T47D (cell line): ENCODE measurements at regions not wholly inside any gene's neighbourhood (a gene's known extent, or its start where the extent isn't known, plus 50 kb on each side); places are given as distances from the start of the nearest gene placed in this dataset.

ENCODE experiments used
- DNase-seq, 2 experiments: peaks; one replicate each; pipeline versions ENCODE4 v3.0.0 to v3.0.0-alpha.2; 2011 to 2012; ENCODE audit warnings: low read depth in 1 of 2, low spot score in 1 of 2
- JUND ChIP-seq: IDR thresholded peaks from 2 replicates; pipeline ENCODE4 v1.6.1; 2012; ENCODE audit warnings: low read depth
- in situ Hi-C: cut with HindIII; loops from 2 replicates; pipeline ENCODE4 v1.10.0; 2016; ENCODE audit warnings: low sequenced_read_pairs, low pct_unique_long_range_greater_than_20kb

GRCh38 chr6:108774555-108774954 lies 73.7 kb upstream of the ARMC2 start:
- in situ Hi-C loops: no loop called here
- TF ChIP-seq JUND: no peak

GRCh38 chr6:108777536-108777935 lies 70.7 kb upstream of the ARMC2 start:
- DNase-seq: no peak
- no peak for TF ChIP-seq JUND
- in situ Hi-C loops: no loop called here

More at GRCh38 chr6:108774555-108774954, 73.7 kb upstream of the ARMC2 start:
- DNase-seq: no peak

- in situ Hi-C loops: no loop called here
- no peak for TF ChIP-seq JUND
These were observed 69.6 kb upstream of the ARMC2 start for GRCh38 chr6:108778421-108779186.

GRCh38 chr6:108779536-108780275 lies 68.5 kb upstream of the ARMC2 start:
- in situ Hi-C loops: no loop called here
- DNase-seq: no peak
- no peak for TF ChIP-seq JUND

More at GRCh38 chr6:108778421-108779186, 69.6 kb upstream of the ARMC2 start:
- no peak for DNase-seq

- TF ChIP-seq JUND: no peak
- DNase-seq: no peak
- in situ Hi-C loops: no loop called here
These were observed 67.4 kb upstream of the ARMC2 start for GRCh38 chr6:108780784-108781183.

- in situ Hi-C loops: no loop called here
- DNase-seq: no peak
- TF ChIP-seq JUND: no peak
These were observed 66.7 kb upstream of the ARMC2 start for GRCh38 chr6:108781419-108782100.

- no peak for TF ChIP-seq JUND
- DNase-seq: peak; percentile 69 to 85
- in situ Hi-C loops: no loop called here
These were observed 65.8 kb upstream of the ARMC2 start for GRCh38 chr6:108782179-108783041.

- DNase-seq: no peak
- in situ Hi-C loops: no loop called here
- TF ChIP-seq JUND: no peak
These were observed 62.6 kb upstream of the ARMC2 start for GRCh38 chr6:108785653-108786052.

GRCh38 chr6:108788416-108788815 lies 59.8 kb upstream of the ARMC2 start:
- in situ Hi-C loops: no loop called here
- DNase-seq: no peak
- TF ChIP-seq JUND: no peak

GRCh38 chr6:108789475-108789874 lies 58.7 kb upstream of the ARMC2 start:
- in situ Hi-C loops: no loop called here
- TF ChIP-seq JUND: no peak
- DNase-seq: no peak

- no peak for DNase-seq
- in situ Hi-C loops: no loop called here
- no peak for TF ChIP-seq JUND
These were observed 56.5 kb upstream of the ARMC2 start for GRCh38 chr6:108791700-108792099.

GRCh38 chr6:108793516-108794251 lies 54.5 kb upstream of the ARMC2 start:
- DNase-seq: no peak
- TF ChIP-seq JUND: no peak
- in situ Hi-C loops: no loop called here
